ENCODE measurements at regions not wholly inside any gene's neighbourhood (a gene's known extent, or its start where the extent isn't known, plus 50 kb on each side); places are given as distances from the start of the nearest gene placed in this dataset.
A peak's percentile ranks its signal among the peaks of the same experiment; 100 is the strongest.
"Not testable (repeated sequence)": the region's sequence is repeated elsewhere in the genome, so short reads cannot be mapped to it uniquely, and the experiment has no call there.

DNA sequence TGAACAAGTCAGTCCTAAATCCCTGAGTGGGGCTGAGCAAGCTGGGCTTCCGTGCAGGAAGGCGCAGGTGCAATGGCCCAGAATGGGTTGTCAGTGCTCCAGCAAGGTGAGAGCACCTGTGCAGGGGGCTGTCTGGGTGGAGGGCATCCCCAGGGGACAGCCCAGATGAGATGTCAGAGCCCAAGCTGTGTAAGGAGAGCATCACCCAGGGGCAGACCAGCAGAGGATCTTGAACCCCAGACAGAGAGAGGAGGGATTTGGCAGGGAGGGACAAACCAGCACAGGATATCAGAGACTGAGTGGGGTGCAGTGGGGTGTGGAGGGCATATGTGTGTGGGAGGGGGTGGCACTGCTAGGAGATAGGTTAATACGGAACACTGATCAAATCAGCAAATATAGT is 114.9 kb upstream of the TMEM45B start:
- no peak for DNase-seq

DNA sequence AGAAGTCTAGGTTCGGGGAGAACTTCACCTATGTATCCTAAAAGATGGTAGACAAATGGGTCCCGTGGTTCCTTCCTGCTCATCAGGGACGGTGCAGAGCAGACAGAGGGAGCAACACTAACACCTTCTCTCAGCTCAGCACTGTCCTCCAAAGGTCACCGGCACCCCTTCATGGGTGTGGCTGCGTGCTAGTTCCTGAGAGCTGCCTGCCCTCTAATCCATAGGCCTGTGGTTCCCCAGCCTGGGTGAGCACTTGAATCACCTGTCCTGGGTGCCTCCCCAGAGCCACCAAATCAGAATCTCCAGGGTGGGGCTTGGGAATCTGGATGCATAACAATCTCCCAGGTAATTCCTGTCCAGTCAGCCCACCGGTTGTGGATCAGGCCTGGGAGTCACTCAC is 113.9 kb upstream of the TMEM45B start:
- DNase-seq: no peak

DNA sequence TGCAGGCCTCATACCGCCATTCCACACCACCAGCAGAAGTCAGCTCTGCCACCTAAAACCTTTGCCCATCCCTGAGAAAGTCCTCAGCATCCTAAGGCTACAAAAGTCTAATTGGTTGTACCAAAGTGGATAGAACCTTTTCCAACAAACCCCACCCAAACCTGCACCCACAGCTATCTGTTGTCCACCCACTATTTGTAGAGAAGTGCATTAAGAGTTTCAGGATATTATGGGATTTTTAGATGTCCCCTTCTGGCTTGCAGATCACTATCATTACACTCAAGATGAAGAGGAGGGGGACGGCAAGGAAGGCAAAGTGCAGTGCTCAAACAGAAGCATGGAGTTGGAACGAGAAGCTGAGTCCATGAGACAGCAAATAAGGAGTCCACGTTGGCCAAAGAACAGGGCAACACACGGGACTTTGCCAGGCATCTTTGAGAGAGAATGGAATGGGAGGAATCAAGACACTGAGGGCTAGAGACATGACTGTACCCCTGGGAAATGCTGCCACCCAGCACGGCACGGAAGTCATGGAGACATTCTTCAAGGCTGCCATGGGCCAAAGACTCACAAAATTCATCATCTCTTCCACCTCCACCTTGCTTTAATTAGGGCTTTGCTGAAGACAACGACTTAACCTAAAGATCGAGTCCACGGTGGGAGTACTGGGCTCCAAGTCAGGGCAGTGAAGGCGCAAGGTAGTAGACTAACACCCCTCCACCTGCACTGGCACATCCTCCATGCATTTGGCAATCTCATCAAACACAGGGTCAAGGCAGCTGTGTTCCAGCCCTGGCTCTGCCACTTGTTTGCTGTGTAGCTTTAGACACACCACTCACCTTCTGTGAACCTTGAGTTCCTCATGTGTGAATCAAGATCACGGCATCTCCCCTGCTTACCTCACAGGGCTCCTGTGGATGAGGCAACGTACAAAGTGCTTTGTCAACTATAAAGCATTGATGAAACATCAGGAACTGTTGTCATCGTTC is 112.9 kb upstream of the TMEM45B start:
- DNase-seq: no peak

DNA sequence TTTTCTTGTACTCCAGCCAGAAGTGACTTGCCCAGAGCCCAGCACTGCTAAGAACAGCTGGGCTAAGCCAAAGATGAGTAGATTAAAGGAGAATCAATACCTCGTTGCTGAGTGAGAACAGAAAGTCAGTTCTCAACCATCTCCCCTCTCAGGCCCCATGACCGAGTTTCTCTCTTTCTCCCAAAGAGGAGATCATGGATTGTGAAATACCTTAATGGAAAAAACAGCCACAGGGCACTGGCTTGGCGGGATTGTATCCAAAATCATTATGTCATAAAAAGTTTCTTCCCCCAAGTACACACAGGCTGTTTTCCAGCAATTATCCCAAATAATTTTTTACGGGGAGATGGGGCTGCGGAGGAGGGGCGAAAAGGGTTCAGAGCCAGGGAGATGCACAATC is 111.8 kb upstream of the TMEM45B start:
- no peak for DNase-seq

DNA sequence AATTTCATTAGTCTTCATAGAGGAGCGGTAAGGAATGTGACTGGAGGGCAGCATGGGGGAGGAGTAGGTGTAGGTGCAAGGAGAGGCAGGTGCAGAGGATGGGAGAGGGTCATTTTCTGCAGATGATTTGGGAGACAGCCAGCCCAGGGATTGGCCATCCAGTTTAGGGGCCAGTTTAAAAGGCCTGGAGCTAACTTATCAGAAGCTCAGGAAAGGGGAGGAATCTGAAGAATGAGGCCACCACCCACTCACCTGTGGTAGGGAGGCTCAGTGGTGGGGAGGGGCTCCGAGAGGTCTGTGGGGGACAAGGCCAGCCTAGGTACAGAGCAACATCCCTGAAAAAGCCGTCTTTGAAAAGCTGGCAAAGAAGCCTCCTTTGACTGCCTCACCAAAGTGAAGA is 110.8 kb upstream of the TMEM45B start:
- DNase-seq: no peak

DNA sequence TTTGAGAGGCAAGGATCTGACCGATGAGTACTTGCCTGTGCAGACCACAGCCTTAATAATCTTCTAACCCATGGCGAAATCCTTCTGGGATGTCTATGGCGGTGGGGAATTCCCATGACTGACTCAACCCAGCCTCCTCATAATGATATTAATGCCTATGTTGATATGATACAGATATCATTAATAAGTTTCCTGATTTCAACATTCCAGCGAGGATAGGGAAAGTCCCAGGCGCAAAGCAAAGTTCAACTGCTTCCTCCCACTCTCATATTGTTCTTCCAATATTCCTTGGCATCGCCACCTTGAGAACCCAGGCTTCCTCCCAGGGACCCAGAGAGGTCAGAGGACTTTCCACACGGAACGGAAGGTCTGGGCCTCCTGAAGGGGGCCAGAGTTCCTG is 110.3 kb upstream of the TMEM45B start:
- no peak for DNase-seq

DNA sequence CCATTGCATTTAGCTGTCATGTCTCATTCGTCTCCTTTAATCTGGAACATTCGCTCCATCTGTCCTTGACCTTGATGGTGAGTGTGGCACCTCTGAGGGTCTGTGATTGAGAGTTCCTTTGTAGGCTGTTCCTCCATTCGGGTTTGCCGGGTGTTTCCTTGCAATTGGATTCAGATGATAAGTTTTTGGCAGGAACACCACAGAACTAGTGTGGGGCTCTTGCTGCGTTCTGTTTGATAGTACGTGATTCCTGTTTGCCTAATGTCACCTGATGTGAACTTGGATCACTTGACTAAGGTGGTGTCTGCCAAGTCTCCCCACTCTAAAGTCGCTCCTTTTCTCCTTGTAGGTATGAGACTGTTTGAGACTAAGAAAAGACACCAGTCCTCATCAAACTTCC is 109.7 kb upstream of the TMEM45B start:
- DNase-seq: no peak

DNA sequence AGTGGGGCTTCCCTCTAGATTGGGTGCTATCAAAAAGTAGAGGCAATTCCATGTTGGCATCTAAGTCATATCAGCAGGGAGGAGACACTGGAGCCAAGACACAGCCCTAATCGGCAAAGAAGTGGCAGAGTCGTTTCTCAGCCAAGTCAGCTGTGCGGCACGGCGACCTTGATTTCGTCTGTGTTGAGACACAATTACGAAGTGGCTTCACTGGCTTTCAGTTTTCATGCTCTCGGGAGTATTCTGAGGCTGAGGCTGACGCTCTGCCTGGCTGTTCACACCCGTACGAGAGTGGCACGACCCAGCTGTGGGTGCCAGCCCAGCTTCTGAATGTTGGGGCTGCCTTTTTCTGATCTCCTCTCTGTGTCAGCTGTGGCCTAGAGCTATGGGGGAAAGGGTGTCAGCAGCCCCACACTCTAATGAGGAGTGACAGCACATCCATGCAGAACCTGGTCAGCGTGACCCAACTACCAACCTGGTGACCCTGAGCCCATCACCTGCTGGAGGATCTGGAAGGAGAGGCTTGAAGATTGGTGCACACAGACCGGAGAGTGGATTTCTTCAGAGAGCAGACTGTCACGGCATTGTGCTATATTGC is 105.7 kb upstream of the TMEM45B start:
- no peak for DNase-seq

DNA sequence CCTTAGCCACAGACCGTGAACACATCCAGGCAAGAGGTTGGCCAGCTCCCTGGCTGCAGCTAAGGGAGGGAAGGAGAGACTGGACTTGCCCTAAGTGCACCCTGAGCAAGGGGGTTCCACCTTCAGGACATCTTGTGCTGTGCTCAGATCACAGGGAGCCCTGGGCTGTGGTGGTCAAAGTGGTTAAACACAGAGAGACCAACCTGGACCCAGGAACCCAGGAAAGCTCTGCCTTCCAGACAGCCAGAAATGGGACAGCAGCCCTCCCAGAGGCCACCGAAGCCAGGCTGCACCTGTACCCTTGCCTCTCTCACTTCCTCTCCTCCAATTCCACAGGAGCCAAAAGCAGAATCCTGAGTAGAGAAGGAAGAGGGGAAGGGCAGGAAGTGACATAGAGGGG is 105.2 kb upstream of the TMEM45B start:
- no peak for DNase-seq

DNA sequence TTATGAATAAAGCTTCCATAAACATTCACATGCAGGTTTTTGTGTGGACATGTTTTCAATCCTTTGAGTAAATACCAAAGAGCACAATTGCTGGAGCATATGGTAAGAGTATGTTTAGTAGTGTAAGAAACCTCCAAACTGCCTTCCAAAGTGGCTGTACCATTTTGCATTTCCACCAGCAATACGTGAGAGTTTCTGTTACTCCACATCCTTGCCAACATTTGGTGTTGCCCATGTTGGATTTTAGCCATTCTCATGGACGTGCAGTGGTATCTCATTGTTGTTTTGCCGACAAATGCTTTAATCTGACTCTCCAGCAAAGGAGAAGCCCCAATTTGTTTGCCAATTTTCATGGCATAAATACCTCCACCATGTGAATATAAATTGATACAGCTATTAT is 103.9 kb upstream of the TMEM45B start:
- no peak for DNase-seq

DNA sequence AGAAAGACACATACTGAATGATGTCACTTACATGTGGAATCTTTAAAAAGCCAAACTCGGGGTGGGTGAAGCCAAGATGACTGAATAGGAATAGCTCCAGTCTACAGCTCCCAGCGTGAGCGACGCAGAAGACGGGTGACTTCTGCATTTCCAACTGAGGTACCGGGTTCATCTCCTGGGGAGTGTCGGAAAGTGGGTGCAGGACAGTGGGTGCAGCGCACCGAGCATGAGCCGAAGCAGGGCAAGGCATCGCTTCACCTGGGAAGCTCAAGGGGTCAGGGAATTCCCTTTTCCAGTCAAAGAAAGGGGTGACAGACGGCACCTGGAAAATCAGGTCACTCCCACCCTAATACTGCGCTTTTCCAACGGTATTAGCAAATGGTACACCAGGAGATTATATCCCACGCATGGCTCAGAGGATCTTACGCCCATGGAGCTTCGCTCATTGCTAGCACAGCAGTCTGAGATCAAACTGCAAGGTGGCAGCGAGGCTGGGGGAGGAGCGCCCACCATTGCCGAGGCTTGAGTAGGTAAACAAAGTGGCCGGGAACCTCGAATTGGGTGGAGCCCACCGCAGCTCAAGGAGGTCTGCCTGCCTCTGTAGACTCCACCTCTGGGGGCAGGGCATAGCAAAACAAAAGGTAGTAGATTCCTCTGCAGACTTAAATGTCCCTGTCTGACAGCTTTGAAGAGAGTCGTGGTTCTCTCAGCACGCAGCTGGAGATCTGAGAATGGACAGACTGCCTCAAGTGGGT is 103.0 kb upstream of the TMEM45B start:
- not testable (repeated sequence) for DNase-seq

DNA sequence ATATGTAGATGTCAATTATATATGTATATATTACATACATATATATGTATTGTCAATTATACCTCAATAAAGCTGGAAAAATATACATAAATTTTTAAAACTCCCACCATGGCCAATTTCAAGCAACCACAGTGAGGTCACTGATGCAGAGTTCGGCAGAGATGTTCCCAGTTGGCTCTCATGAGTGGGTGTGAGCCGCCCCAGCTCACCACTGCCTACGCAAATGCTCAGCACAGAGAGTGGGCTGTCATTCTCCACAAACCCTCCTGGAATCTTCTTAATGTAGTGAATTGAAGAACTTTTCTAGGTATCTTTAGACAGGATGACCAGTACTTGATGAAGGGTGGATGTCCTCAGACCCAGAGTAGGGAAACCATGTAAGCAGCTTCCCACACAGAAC is 96.6 kb upstream of the TMEM45B start:
- DNase-seq: no peak

DNA sequence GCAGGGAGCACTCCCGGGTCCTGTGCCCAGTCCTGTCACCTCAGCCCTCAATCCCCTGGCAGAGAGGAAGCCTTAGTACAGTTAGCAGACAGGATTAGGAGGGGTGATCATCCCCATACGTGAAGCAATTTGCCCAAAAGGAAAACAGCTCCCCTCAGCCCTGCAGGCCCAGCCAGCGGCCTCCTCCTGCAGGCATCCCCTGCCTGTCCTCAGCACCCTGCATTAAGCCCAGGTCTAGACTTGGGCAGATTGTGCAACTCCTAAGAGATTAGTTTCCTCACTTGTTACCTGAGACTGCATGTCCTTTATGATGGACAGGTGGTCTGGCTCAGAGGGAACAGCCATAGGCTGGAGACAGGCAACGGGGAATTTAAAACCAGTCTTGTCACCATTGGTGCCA is 95.5 kb upstream of the TMEM45B start:
- no peak for DNase-seq

DNA sequence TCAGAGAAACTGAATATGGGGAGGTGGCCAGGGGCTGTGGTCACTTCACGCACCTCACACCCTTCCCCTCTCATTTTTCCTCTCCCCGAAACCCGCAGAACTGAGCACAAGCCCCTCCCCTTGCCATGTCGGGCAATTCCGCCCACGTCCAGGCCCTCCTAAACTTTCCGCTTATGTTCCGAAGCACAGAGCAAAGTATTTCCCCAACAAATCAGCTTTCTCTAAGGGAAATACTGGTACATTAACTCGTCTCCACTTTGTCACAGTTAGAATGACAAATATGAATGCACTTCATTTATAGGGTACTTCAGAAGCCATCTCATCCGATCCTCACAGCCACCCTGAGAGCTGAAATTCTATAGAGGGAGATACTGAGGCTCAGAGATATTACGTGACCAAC is 94.7 kb upstream of the TMEM45B start:
- no peak for DNase-seq

DNA sequence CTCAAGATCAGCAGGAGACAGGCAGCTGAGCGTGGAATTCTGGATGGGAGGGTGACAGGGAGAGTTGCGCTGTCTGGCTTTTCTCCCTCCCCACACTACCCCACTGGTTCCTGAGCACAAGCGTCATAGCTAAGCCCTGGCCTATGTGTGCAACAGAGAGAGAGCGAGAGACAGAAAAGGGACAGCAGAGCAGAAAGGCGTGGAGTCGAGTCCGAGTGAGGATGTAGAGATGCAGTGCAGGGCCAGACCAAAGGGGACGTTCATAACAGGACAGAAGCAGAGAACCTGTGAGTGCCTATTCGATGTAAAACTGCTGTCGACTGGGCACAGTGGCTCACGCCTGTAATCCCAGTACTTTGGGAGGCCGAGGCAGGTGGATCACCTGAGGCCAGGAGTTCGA is 94.0 kb upstream of the TMEM45B start:
- no peak for DNase-seq

DNA sequence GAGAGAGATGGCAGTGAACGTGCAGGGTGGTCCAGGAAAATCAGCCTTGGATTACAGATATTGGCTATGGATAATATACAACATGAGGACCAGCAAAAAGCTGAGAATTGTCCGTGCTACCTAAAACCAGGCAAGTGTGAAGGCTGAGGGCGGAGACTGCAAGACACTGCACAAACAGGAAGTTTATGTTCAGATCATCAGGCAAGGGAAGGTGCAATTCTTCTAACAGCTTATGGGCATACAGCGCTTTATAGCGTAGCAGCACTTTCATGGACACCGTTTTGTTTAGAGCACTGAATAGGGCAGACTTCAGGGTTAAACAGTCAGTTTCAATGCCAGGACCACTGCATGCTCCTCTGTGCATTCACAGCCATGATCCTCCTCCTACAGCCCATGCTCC is 93.1 kb upstream of the TMEM45B start:
- peak in 1 of 5 experiments; percentile 49 for DNase-seq

DNA sequence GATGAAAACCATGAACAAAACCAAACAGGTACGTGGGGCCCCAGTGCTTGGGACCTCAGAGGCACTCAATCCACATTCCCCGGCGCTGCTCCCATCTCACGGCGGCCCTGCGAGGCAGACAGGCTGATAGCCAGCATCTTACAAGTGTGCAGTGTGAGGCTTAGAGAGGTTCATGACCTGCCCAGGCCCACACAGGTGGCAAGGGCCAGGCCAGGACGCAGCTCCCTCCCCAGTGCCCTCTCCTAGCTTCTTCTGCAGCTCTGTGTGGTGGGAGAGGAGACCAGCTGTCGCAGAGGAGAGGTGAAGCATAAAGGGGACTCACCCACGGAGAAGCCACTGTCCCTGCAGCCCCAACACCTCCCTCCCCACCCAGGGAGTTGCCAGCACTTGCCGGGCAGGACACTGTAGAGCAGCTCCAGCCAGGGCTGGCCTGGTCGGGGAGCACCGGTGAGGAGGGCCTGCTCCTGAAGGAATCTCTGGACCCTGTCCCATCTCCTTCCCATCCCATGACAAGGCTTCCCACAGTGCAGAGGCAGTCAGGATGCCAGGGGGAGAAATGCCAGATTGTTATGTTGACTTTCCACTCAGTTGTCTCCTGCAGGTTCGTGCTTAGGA is 92.4 kb upstream of the TMEM45B start:
- DNase-seq: no peak

DNA sequence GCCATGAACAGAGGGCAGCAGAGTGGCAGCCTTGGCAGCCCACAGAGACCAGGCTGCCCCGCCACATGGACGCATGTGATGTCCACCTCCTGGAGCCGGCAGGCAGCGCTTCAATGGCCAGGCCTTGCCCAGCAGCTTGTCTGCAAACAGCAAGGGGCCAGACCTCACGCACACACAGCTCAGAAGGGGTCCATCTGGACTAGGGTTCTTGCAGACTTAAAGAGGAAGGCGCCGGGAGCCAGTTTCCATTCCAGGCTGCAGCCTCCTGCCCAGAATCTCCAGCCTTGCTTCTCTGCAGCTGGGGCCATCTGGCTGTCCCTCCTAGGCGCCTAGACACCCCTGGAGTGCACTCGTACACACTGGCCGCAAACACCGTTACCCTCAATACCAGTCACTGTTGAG is 91.9 kb upstream of the TMEM45B start:
- DNase-seq: no peak

DNA sequence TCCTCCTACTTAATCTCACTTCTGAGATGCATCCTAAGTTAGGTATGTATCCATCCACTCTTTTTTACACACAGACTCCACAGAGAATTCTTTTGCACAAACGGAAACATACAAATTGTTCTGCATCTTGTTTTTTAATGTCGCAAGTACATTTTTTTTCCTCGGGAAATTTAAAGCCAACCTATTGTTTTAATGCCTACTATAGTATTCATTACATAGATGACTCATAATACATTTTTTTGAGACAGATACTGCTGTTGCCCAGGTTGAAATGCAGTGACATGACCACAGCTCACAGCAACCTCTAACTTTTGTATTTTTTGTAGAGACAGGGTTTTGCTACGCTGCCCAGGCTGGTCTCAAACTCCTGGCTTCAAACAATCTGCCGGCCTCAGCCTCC is 90.8 kb upstream of the TMEM45B start:
- DNase-seq: no peak

DNA sequence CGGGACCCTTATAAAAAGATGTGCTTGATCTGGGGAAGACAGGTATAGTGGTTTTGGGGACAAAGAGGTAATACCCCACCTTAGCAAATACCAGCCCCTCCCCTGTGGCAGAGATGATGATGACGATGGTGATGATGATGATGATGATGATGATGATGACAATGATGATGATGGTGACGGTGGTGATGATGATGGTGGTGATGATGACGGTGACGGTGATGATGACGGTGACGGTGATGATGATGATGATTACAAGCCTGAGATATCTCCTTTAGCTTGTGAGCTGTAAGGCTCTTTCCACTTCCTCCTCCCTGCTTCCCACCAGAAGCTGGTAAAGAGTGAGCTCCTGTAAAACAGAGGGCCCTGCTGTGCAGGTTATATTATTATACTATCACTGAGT is 89.5 kb upstream of the TMEM45B start:
- no peak for DNase-seq

DNA sequence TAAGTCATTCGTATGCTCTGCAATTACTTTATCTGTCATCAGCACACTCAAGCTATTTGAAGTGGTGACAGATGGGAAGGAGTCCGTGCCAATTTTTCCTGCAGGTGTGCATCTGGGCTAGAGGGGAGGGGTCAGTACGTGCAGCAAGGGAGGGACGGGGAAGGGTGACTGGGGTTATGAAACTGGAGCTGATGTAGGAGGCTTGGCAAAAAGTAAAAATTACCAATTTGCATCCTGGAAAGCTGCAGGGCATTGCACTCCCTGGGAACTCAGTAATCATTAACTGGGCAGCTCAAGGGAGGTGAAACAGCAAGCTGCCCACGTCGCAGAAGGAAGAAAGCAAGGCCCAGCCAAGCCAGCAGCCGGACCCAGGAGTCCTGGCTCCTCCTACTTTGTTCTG is 87.1 kb upstream of the TMEM45B start:
- no peak for DNase-seq

DNA sequence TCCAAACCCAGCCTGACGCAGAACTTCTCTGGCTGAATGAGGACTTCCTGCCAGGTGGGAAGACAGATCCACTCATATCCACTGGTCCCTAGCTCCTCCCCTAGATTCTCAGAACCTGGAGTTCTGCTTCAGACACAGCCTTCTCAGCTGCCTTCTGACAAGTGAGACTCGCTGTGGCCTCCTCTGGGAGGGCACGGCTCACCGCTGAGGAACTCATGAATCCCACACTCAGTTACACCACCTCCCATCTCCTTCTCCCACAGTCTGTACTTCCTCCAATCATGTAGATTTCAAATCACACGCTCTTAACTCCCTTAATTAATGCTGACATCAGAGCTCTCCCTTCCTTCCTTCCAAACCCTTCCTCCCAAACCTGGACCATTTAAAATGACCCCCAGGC is 86.4 kb upstream of the TMEM45B start:
- no peak for DNase-seq

DNA sequence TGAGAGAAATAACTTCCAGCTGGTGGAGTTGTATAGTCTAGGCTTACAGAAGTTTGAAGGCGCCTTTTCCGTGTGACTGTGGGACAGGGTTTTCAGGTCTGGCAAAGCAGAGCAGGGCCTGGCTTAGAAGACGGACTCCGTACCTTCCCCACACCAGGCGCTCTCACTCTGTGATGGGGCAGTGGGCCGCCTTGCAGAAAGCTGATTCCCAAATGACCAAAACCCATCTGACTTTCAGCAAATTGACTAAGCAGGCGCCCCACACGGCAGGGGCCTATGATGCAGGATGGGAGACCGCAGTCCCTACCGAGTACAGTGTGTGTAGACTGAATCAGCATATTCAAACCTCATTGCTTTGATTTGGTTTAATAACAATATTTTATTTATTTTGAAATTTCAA is 85.8 kb upstream of the TMEM45B start:
- DNase-seq: no peak
